ENCODE measurements at regions not wholly inside any gene's neighbourhood (a gene's known extent, or its start where the extent isn't known, plus 50 kb on each side); places are given as distances from the start of the nearest gene placed in this dataset.

DNA sequence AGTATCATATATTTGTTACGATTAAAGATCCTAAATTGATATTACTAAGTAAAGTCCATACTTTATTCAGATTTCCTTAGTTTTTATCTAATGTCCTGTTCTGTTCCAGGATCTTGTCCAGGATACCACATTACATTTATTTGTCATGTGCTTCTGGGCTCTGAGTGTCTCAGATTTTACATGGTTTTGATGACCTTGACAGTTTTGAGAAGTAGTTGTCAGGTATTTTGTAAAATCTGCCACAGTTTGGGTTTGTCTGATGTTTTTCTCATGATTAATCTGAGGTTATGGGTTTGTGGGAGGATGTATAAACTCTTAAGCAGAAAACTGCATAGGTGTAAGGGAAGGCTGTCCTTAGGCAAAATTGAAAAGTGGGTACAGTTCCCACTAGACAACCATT, 109.9 kb upstream of the BMP5 start:
- Histone ChIP-seq H3K79me2 (ENCODE audit: insufficient read depth, low read length) (no peaks in the 10 kb centered on the region), H3K27ac (ENCODE audit: extremely low read length, insufficient read depth, low read length) (no peak overlapping the region), H3K27me3 (ENCODE audit: control insufficient read depth in 1 of 2, insufficient read depth in 2 of 2, low read length in 2 of 2) (no peaks in the 10 kb centered on the region), H3K4me2 (ENCODE audit: low read depth, low read length) (no peak overlapping the region), H3K4me1 (ENCODE audit: insufficient read depth, low read length) (no peaks in the 10 kb centered on the region), H2AFZ (ENCODE audit: low read length) (no peak overlapping the region), H3K36me3 (replicated peaks in 1 of 2; ENCODE audit: control insufficient read depth in 1 of 2, insufficient read depth in 2 of 2, low read length in 2 of 2) (no peaks in the 10 kb centered on the region), H3K4me3 (replicated peaks in 1 of 3; ENCODE audit: insufficient read depth in 1 of 3, low read depth in 2 of 3, low read length in 3 of 3) (no peak overlapping the region), H3K9ac (ENCODE audit: insufficient read depth, low read depth, low read length) (no peak overlapping the region), H3K9me3 (ENCODE audit: low read length) (no peaks in the 10 kb centered on the region), H4K20me1 (ENCODE audit: insufficient read depth, low read length) (no peaks in the 10 kb centered on the region)
- WGBS (ENCODE audit: low lambda C conversion rate) = 2% methylated on average over 1 of the region's 1 CpG
- in situ Hi-C loops (cut with HindIII; ENCODE audit: extremely low pct_ligation_motif_present, low pct_unique_long_range_greater_than_20kb) (no loop called here), intact Hi-C loops (cut with micrococcal nuclease; ENCODE audit: unreplicated experiment) (no loop called here)
- FAIRE-seq (no peak), ATAC-seq (no peak), DNase-seq (ENCODE audit: low spot score) (no peak)
- TF ChIP-seq ZBTB38 (CRISPR knock-in tag; IDR thresholded peaks at IDR 0.05) (no peak), YEATS2 (CRISPR knock-in tag; IDR thresholded peaks at IDR 0.05; ENCODE audit: borderline replicate concordance) (no peak), MAFF (IDR thresholded peaks at IDR 0.05; ENCODE audit: low read depth, low read length) (peak; percentile 64; the same call in 1 of the 2 replicates), GABPB1 (CRISPR knock-in tag; IDR thresholded peaks at IDR 0.05) (no peak), NR2F2 (IDR thresholded peaks at IDR 0.05; ENCODE audit: borderline replicate concordance, low read depth) (no peak), LCORL (IDR thresholded peaks at IDR 0.05) (no peak), LCORL (CRISPR knock-in tag; IDR thresholded peaks at IDR 0.05) (no peak), MAFK (conservative IDR thresholded peaks at IDR 0.05 in 1 of 2, IDR thresholded peaks at IDR 0.05 in 1 of 2; ENCODE audit: low read length in 2 of 2) (peak; percentile 61 to 70)
- TF ChIP-seq, protein P1, sequence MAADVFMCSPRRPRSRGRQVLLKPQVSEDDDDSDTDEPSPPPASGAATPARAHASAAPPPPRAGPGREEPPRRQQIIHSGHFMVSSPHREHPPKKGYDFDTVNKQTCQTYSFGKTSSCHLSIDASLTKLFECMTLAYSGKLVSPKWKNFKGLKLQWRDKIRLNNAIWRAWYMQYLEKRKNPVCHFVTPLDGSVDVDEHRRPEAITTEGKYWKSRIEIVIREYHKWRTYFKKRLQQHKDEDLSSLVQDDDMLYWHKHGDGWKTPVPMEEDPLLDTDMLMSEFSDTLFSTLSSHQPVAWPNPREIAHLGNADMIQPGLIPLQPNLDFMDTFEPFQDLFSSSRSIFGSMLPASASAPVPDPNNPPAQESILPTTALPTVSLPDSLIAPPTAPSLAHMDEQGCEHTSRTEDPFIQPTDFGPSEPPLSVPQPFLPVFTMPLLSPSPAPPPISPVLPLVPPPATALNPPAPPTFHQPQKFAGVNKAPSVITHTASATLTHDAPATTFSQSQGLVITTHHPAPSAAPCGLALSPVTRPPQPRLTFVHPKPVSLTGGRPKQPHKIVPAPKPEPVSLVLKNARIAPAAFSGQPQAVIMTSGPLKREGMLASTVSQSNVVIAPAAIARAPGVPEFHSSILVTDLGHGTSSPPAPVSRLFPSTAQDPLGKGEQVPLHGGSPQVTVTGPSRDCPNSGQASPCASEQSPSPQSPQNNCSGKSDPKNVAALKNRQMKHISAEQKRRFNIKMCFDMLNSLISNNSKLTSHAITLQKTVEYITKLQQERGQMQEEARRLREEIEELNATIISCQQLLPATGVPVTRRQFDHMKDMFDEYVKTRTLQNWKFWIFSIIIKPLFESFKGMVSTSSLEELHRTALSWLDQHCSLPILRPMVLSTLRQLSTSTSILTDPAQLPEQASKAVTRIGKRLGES (CRISPR knock-in tag; IDR thresholded peaks at IDR 0.05; ENCODE audit: borderline replicate concordance) = no peak
- ChIA-PET CTCF (ENCODE audit: low intra/inter-chr PET ratio, low total read pairs) (no interaction called here), POLR2A (no interaction called here)
- no TSS peak for BruUV-seq (replicated peaks)

Data from HepG2 (cell line).